Stimulated activated CD8-positive, alpha-beta memory T cell treated with anti-CD3 and anti-CD28 coated beads, Interleukin-2, amount 100 ng/mL, for 48 hours (primary cell): ENCODE measurements at regions not wholly inside any gene's neighbourhood (a gene's known extent, or its start where the extent isn't known, plus 50 kb on each side); places are given as distances from the start of the nearest gene placed in this dataset.

Experiments
- DNase-seq, 2 donors: peaks; one replicate each; pipeline ENCODE4 v3.0.0-alpha.2; 2020; ENCODE audit warnings: low read depth in 2 of 2

GRCh38 chr2:173419506-173419905 lies 64.8 kb downstream of the CDCA7 start:
- DNase-seq = no peak

- no peak for DNase-seq
These were observed 70.2 kb downstream of the CDCA7 start for GRCh38 chr2:173424886-173425285.

GRCh38 chr2:173427887-173428668 lies 73.4 kb downstream of the CDCA7 start:
- no peak for DNase-seq

GRCh38 chr2:173431191-173431590 lies 76.5 kb downstream of the CDCA7 start:
- DNase-seq = no peak

- DNase-seq = no peak
These were observed 77.5 kb downstream of the CDCA7 start for GRCh38 chr2:173432049-173432754.

- no peak for DNase-seq
These were observed 80.3 kb downstream of the CDCA7 start for GRCh38 chr2:173434762-173435569.

- no peak for DNase-seq
These were observed 80.9 kb downstream of the CDCA7 start for GRCh38 chr2:173435574-173435973.

- DNase-seq = no peak
These were observed 81.4 kb downstream of the CDCA7 start for GRCh38 chr2:173436088-173436487.

- no peak for DNase-seq
These were observed 86.5 kb downstream of the CDCA7 start for GRCh38 chr2:173441222-173441621.

- no peak for DNase-seq
These were observed 87.9 kb downstream of the CDCA7 start for GRCh38 chr2:173442542-173442941.

- DNase-seq = no peak
These were observed 92.0 kb downstream of the CDCA7 start for GRCh38 chr2:173446722-173447121.

- peak; percentile 49 to 53 for DNase-seq
These were observed 94.3 kb downstream of the CDCA7 start for GRCh38 chr2:173448938-173449471.

- no peak for DNase-seq
These were observed 96.4 kb downstream of the CDCA7 start for GRCh38 chr2:173451118-173451517.

- DNase-seq = no peak
These were observed 97.3 kb downstream of the CDCA7 start for GRCh38 chr2:173451941-173452340.

- no peak for DNase-seq
These were observed 97.7 kb downstream of the CDCA7 start for GRCh38 chr2:173452416-173452815.

GRCh38 chr2:173456960-173457359 lies 102.3 kb downstream of the CDCA7 start:
- DNase-seq = no peak

GRCh38 chr2:173457366-173457765 lies 102.7 kb downstream of the CDCA7 start:
- DNase-seq = no peak

GRCh38 chr2:173458991-173459780 lies 104.5 kb downstream of the CDCA7 start:
- DNase-seq = no peak

- DNase-seq = no peak
These were observed 108.5 kb downstream of the CDCA7 start for GRCh38 chr2:173462892-173463840.

- DNase-seq = no peak
These were observed 109.2 kb downstream of the CDCA7 start for GRCh38 chr2:173463846-173464245.
